ENCODE measurements at regions not wholly inside any gene's neighbourhood (a gene's known extent, or its start where the extent isn't known, plus 50 kb on each side); places are given as distances from the start of the nearest gene placed in this dataset.

DNA sequence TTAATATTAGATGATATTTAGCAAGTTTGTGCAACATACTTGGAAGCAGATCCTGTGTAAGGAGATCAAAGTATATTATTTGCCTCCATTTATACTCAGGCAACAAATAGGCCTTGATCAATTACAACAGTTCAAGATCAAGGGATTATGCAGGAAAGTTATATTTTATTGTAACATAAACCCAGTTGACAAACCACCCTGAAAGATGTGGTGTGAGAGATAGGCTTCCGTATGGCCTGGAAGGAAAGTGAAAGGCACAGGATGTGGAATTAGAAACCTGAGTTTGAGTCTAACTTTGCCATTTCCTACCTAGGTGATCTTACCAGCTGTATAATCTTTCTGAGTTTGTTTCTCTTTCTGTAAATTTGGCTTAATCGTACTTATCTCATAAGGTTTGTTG is 284.1 kb downstream of the BMP4 start:
- intact Hi-C loops (cut with micrococcal nuclease), result no loop called here
- CTCF ChIA-PET, result no interaction called here
- Histone ChIP-seq H3K9ac (ENCODE audit: low read length) (no peak overlapping the region), H3K36me3 (replicated peaks in 1 of 2; ENCODE audit: control extremely low read depth in 1 of 2, control insufficient read depth in 1 of 2, extremely low read depth in 1 of 2, insufficient read depth in 2 of 2, low read length in 1 of 2) (no peaks in the 10 kb centered on the region), H3K27me3 (replicated peaks in 1 of 4; ENCODE audit: control extremely low read depth in 1 of 4, control insufficient read depth in 3 of 4, insufficient read depth in 4 of 4, low read length in 3 of 4) (no peaks in the 10 kb centered on the region), H3K27ac (ENCODE audit: low read length in 2 of 2) (no peak overlapping the region), H3K4me2 (replicated peaks; ENCODE audit: low read depth, low read length, poor library complexity, severe bottlenecking) (no peak overlapping the region), H3K4me1 (ENCODE audit: control insufficient read depth in 2 of 2, insufficient read depth in 2 of 2, low read length in 2 of 2) (no peaks in the 10 kb centered on the region), H3K9me3 (ENCODE audit: control extremely low read depth in 1 of 3, control insufficient read depth in 2 of 3, insufficient read depth in 1 of 3, low read length in 2 of 3) (peaks cover 0 to 6% (median 0%) of the 10 kb centered on the region in 3 donors), H3K79me2 (ENCODE audit: control insufficient read depth, insufficient read depth, low read length) (no peaks in the 10 kb centered on the region), H4K20me1 (ENCODE audit: control insufficient read depth, insufficient read depth, low read length, poor library complexity, severe bottlenecking) (no peaks in the 10 kb centered on the region), H2AFZ (ENCODE audit: insufficient read depth, low read depth, low read length, poor library complexity, severe bottlenecking) (no peak overlapping the region), H3K4me3 (ENCODE audit: control extremely low read depth in 1 of 5, extremely low read depth in 1 of 5, insufficient read depth in 1 of 5, low read depth in 2 of 5, low read length in 4 of 5) (no peak overlapping the region)
- Mint-ChIP-seq H3K9me3 (ENCODE audit: insufficient read depth) (peaks cover 2% of the 10 kb centered on the region), H3K27ac (no peak overlapping the region), H3K27me3 (peaks cover 3% of the 10 kb centered on the region), H3K4me1 (no peaks in the 10 kb centered on the region), H3K4me3 (no peak overlapping the region)
- TF ChIP-seq, protein P1, sequence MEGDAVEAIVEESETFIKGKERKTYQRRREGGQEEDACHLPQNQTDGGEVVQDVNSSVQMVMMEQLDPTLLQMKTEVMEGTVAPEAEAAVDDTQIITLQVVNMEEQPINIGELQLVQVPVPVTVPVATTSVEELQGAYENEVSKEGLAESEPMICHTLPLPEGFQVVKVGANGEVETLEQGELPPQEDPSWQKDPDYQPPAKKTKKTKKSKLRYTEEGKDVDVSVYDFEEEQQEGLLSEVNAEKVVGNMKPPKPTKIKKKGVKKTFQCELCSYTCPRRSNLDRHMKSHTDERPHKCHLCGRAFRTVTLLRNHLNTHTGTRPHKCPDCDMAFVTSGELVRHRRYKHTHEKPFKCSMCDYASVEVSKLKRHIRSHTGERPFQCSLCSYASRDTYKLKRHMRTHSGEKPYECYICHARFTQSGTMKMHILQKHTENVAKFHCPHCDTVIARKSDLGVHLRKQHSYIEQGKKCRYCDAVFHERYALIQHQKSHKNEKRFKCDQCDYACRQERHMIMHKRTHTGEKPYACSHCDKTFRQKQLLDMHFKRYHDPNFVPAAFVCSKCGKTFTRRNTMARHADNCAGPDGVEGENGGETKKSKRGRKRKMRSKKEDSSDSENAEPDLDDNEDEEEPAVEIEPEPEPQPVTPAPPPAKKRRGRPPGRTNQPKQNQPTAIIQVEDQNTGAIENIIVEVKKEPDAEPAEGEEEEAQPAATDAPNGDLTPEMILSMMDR (IDR thresholded peaks at IDR 0.05), result no peak
- TF ChIP-seq EZH2 (IDR thresholded peaks at IDR 0.05; ENCODE audit: borderline replicate concordance, insufficient read depth, low read depth, low read length, poor library complexity, severe bottlenecking), result no peak
- ATAC-seq (ENCODE audit: low read depth) (no peak), DNase-seq (no peak)
- POLR2A ChIA-PET, result no interaction called here
- WGBS (ENCODE audit: insufficient coverage), result no CpG with 5 or more reads among the region's 2 CpGs

DNA sequence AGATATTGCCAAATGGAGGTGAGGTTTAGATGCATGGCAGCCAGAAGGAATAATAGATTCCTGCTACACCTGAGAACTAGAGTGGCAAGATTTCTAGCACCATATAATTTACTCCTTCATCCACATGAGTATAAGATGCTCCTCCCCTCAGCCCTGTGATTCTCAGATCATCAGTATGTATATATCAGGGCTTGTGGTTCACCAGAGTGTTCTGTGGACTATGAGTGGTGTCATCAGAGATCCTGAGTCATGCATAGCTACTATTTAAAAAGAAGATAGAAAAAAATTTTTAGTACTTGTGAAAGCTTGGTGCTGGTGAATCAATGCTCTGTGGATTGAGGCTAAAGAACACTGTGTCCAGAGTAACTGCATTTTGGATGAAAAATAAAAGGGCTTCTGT is 285.9 kb downstream of the BMP4 start:
- no peak overlapping the region for H3K27ac ChIP-seq (ENCODE audit: low read length in 2 of 2)
- H3K9me3 Mint-ChIP-seq (ENCODE audit: insufficient read depth), result peaks cover 2% of the 10 kb centered on the region
- no peaks in the 10 kb centered on the region for H3K4me1 Mint-ChIP-seq
- H3K27me3 ChIP-seq (replicated peaks in 1 of 4; ENCODE audit: control extremely low read depth in 1 of 4, control insufficient read depth in 3 of 4, insufficient read depth in 4 of 4, low read length in 3 of 4), result no peaks in the 10 kb centered on the region
- no peaks in the 10 kb centered on the region for H3K36me3 ChIP-seq (replicated peaks in 1 of 2; ENCODE audit: control extremely low read depth in 1 of 2, control insufficient read depth in 1 of 2, extremely low read depth in 1 of 2, insufficient read depth in 2 of 2, low read length in 1 of 2)
- no peak overlapping the region for H3K9ac ChIP-seq (ENCODE audit: low read length)
- no peak overlapping the region for H2AFZ ChIP-seq (ENCODE audit: insufficient read depth, low read depth, low read length, poor library complexity, severe bottlenecking)
- no peak overlapping the region for H3K4me3 Mint-ChIP-seq
- no peak overlapping the region for H3K4me2 ChIP-seq (replicated peaks; ENCODE audit: low read depth, low read length, poor library complexity, severe bottlenecking)
- no peak overlapping the region for H3K27ac Mint-ChIP-seq
- no peak for ATAC-seq (ENCODE audit: low read depth)
- ChIA-PET POLR2A (no interaction called here), CTCF (no interaction called here)
- H3K4me1 ChIP-seq (ENCODE audit: control insufficient read depth in 2 of 2, insufficient read depth in 2 of 2, low read length in 2 of 2), result no peaks in the 10 kb centered on the region
- TF ChIP-seq, protein P1 (IDR thresholded peaks at IDR 0.05), result no peak
- no peak for TF ChIP-seq EZH2 (IDR thresholded peaks at IDR 0.05; ENCODE audit: borderline replicate concordance, insufficient read depth, low read depth, low read length, poor library complexity, severe bottlenecking)
- H3K27me3 Mint-ChIP-seq, result peaks cover 3% of the 10 kb centered on the region
- H3K79me2 ChIP-seq (ENCODE audit: control insufficient read depth, insufficient read depth, low read length), result no peaks in the 10 kb centered on the region
- intact Hi-C loops (cut with micrococcal nuclease), result no loop called here
- no peak for DNase-seq
- peaks cover 0 to 6% (median 0%) of the 10 kb centered on the region in 3 donors for H3K9me3 ChIP-seq (ENCODE audit: control extremely low read depth in 1 of 3, control insufficient read depth in 2 of 3, insufficient read depth in 1 of 3, low read length in 2 of 3)
- H3K4me3 ChIP-seq (ENCODE audit: control extremely low read depth in 1 of 5, extremely low read depth in 1 of 5, insufficient read depth in 1 of 5, low read depth in 2 of 5, low read length in 4 of 5), result no peak overlapping the region
- H4K20me1 ChIP-seq (ENCODE audit: control insufficient read depth, insufficient read depth, low read length, poor library complexity, severe bottlenecking), result no peaks in the 10 kb centered on the region

All from B cell (primary cell).